GM18951 (cell line): ENCODE measurements at regions not wholly inside any gene's neighbourhood (a gene's known extent, or its start where the extent isn't known, plus 50 kb on each side); places are given as distances from the start of the nearest gene placed in this dataset.

ENCODE experiments used
- POLR2A ChIP-seq: IDR thresholded peaks from 4 replicates; pipeline ENCODE4 v1.6.1; 2011; ENCODE audit warnings: mild to moderate bottlenecking; ENCODE audit not compliant: insufficient read length, insufficient read depth; ENCODE audit errors: extremely low read depth
- in situ Hi-C: fragments of 300-500 bp; cut with MboI; formaldehyde crosslinking; loops from one replicate; pipeline ENCODE4 v1.12.0; 2022; ENCODE audit warnings: low sequenced_read_pairs, mixed read lengths, inconsistent platforms; ENCODE audit not compliant: unreplicated experiment

DNA sequence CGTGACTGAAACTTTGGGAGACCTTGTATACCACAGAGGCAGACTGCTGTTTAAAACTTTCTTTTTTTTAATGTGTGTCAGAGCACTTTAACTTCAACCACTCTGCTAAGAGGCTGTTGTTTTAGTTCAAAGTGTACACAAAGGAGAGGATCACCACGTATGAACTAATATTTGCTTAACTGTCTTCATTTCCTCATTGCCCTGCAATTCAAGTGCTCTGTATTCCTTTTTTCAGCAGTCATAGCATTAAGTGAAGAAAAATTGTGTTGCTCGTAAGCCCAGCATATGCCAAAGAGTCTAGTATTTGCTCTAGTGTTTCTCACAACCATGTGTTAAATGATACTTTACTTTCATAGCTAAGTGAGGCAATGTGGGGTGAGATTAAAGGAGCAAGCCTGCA is 63.0 kb upstream of the HHIP start:
- in situ Hi-C loops: no loop called here

DNA sequence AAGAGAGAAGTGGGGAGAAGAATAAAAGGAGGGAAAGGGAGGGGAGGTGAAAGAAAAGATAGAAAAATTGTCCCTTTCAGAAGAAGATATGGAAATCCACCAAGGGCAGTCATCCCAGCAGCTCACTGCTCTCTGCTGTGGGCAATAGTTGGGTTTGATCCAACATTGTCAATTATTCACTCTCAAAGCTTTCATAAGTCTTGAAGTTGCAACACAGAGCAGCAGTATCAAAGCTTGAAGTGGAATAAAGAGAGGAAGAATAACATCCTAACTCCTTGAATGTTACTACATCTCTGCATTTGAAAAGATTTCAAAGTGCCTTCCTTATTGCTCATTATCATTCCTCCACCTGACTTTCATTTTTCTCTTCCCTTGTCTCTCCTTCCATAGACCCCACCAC is 62.3 kb upstream of the HHIP start:
- in situ Hi-C loops: no loop called here
- TF ChIP-seq POLR2A: no peak

More for the DNA sequence above, 63.0 kb upstream of the HHIP start:
- TF ChIP-seq POLR2A: no peak

DNA sequence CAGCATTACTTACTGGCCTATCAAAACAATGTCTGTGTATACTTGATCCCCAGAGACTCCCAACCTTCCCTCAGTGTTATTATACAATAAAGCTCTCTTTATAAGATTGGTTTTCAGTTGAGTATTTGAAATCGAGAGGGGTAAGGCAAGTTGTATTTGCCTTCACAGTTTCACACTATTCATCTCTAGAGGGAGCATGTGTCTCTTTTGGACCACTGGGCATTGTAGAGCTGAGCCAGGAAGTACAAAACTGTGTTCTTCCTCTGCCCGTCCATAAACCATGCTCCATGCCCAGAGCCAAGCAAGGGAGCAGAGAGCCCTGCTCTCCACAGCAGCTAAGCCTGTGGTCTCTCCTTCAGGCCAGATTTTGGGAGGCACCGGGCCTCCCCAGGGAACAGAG is 61.5 kb upstream of the HHIP start:
- in situ Hi-C loops: no loop called here
- TF ChIP-seq POLR2A: no peak

DNA sequence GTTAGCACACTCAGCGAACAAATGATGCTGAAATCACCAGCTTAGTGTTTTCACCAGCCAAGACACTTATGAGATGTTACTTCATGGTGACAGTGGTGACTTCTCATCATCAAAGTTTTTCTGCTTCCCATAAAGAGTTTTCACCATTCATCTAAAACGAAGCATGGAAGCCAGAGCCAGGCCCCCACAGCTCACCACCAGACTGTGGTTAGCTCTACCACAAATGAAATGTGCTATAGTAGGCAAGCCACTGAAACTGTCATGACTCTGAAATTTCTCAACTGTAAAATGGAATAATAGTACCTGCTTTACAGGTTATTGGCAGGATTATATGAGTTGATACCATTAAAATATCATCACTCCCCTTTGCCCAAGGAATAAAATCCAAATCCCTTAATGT is 56.4 kb upstream of the HHIP start:
- TF ChIP-seq POLR2A: no peak
- in situ Hi-C loops: no loop called here

DNA sequence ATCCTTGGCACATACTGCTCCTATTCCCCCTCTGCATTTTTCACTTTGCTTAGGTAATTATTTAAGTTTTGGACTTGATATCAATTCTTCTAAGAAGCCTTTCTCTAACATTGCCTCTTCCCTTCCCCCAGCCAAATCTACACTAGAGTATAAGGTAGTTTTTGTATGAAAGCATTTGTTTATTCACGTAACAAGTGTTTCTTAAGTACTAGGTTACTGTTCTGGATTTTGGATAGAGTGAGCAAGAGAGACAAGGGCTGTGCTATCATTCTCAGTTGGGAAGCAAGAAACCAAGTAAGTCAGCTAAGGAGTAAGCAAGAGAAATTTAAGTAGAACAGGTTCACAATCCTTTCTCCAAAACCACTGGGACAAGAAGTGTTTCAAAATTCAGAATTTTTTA is 55.9 kb upstream of the HHIP start:
- in situ Hi-C loops: no loop called here
- TF ChIP-seq POLR2A: no peak

DNA sequence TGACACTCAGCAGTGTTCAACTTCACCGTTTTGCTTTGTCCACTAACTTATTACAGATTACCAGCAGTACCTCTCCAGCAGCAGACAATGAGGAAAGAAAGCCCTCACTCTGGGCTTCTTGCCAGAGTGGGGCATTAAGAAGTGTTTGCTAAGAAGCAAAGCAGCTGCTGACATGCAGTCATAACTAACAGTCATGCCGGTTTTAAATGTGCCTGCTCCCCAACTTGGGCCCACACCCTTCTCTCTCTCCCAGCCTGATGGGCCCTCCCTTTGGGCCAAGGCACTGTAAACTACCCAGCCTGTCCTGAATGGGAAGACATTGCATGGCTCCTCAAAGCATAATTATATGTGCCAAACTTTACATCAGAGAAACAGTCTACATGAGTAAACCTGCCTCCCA is 54.6 kb upstream of the HHIP start:
- in situ Hi-C loops: no loop called here

DNA sequence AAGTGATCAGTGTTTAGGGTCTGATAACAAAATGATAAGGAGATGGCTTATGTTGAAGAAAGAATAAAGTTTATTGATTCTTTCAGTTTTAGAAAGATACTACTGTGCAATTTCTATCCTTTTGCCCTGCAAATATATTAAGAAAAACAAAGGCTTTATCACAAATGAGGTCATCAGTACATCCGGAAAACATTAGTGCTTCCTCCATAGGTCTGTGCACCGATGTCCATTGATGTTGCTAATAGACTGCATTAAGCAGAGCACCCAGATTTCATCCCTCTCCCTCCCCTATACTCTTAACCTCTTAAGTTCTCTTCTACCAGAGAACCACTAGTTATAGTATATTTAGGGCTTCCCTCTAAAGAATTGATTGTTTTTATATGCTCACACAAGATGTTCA is 53.7 kb upstream of the HHIP start:
- in situ Hi-C loops: no loop called here
- TF ChIP-seq POLR2A: no peak

More for the DNA sequence above, 54.6 kb upstream of the HHIP start:
- TF ChIP-seq POLR2A: no peak

DNA sequence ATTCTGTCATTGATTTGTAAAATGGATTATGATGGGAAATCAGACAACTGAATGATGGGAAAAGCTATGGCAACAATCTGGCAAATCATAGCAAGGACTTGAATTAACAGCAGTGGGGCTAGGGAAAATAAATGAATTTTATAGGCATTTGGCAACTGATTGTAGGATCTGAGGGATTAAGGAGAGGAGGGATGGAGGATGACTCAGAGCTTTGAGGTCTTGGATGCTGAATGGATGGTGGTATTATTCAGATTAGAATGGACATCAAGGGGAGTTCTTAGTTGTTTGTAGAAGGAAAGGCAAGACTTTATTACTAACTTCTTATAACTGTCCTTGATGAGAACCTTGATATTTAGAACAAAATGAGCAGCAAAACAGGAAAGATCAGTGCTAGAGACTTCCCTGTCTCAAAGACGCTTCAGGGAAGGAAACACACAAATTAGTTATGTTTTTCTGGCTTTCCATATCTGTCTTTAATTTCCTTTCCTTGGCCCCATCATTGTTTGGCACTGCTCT is 51.4 kb upstream of the HHIP start:
- no peak for TF ChIP-seq POLR2A
- in situ Hi-C loops: no loop called here

DNA sequence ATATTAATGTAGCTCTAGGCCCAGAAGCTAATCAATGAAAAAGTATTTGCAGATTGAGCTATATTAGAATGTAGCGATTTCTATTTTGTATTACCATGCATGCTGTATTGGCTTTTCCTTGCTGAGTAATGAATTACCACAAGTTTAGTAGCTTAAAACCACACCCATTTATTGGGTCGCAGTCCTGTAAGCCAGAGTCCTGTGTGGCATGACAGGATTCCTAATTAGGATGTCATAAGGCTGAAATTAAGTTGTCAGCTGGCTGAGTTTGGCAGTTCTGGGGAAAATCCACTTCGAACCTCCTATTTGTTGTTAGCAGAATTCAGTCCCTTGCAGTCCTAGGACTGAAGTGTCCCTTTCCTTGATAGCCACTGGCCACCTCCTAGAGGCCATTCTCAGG is 50.3 kb upstream of the HHIP start:
- TF ChIP-seq POLR2A: no peak
- in situ Hi-C loops: no loop called here
